ENCODE measurements at regions not wholly inside any gene's neighbourhood (a gene's known extent, or its start where the extent isn't known, plus 50 kb on each side); places are given as distances from the start of the nearest gene placed in this dataset.

DNA sequence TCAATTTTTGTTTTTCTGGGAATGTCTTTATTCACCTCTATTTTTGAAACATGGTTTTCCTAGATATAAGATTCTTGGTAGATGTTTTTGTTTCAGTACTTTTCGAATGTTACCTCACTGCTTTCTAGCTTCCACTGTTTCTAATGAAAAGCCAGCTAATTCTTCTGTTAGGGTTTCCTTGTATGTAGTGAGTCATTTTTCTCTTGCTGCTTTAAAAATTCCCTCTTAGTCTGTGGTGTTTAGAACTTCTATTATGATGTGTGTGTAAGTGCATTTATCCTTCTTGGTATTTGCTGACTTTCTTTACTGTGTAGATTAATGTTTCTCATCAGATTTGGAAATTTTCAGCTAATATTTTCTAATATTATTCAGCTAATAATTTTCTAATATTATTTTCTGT, 151.1 kb upstream of the OSTN start:
- intact Hi-C loops (cut with DNase I): no loop called here
- DNase-seq: no peak
- 51 to 79% (median 69%) methylated on average over 1 of the region's 1 CpG for WGBS, 4 donors

GRCh38 chr3:191030929-191031328, 168.1 kb upstream of the OSTN start:
- Histone ChIP-seq H3K27me3 (no peaks in the 10 kb centered on the region), H3K4me1 (replicated peaks in 1 of 2) (no peaks in the 10 kb centered on the region), H3K9me3 (replicated peaks in 1 of 3) (no peaks in the 10 kb centered on the region), H3K27ac (no peak overlapping the region), H3K4me3 (no peak overlapping the region), H3K36me3 (replicated peaks in 1 of 2) (no peaks in the 10 kb centered on the region)
- no peak for TF ChIP-seq POLR2A (IDR thresholded peaks at IDR 0.05)
- TF ChIP-seq, protein P1, sequence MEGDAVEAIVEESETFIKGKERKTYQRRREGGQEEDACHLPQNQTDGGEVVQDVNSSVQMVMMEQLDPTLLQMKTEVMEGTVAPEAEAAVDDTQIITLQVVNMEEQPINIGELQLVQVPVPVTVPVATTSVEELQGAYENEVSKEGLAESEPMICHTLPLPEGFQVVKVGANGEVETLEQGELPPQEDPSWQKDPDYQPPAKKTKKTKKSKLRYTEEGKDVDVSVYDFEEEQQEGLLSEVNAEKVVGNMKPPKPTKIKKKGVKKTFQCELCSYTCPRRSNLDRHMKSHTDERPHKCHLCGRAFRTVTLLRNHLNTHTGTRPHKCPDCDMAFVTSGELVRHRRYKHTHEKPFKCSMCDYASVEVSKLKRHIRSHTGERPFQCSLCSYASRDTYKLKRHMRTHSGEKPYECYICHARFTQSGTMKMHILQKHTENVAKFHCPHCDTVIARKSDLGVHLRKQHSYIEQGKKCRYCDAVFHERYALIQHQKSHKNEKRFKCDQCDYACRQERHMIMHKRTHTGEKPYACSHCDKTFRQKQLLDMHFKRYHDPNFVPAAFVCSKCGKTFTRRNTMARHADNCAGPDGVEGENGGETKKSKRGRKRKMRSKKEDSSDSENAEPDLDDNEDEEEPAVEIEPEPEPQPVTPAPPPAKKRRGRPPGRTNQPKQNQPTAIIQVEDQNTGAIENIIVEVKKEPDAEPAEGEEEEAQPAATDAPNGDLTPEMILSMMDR (IDR thresholded peaks at IDR 0.05): no peak
- no peak for DNase-seq
- intact Hi-C loops (cut with DNase I): no loop called here
- WGBS, 4 donors: 70 to 79% (median 75%) methylated on average over 2 of the region's 2 CpGs

More for the DNA sequence above, 151.1 kb upstream of the OSTN start:
- H3K27ac ChIP-seq: no peak overlapping the region
- no peaks in the 10 kb centered on the region for H3K9me3 ChIP-seq (replicated peaks in 1 of 3)
- no peaks in the 10 kb centered on the region for H3K4me1 ChIP-seq (replicated peaks in 1 of 2)
- no peak overlapping the region for H3K4me3 ChIP-seq
- no peaks in the 10 kb centered on the region for H3K27me3 ChIP-seq
- TF ChIP-seq, protein P1 (IDR thresholded peaks at IDR 0.05): no peak
- no peak for TF ChIP-seq POLR2A (IDR thresholded peaks at IDR 0.05)
- H3K36me3 ChIP-seq (replicated peaks in 1 of 2): no peaks in the 10 kb centered on the region

DNA sequence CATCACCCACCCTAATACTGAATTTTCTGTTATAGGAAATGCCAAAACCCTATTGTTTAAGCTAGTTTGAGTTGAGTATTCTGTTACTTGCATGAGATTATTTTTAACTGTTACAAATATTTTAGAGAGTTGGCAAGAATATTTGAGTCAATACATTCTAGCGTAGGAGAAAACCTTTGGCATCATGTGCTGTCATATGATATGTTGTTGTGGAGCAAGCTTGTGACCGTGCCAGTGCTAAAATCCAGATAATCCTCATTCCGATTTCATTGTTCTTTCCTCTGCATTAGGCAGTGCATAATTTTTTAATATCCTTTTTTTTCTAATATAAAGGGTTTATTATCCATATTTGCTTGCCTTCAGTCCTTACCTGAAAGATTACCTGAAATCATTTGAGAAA, 168.0 kb upstream of the GMNC start:
- TF ChIP-seq, protein P1 (IDR thresholded peaks at IDR 0.05): no peak
- no peak for TF ChIP-seq POLR2A (IDR thresholded peaks at IDR 0.05)
- H3K27ac ChIP-seq: no peak overlapping the region
- no peak overlapping the region for H3K4me3 ChIP-seq
- no peaks in the 10 kb centered on the region for H3K9me3 ChIP-seq (replicated peaks in 1 of 3)
- H3K27me3 ChIP-seq: no peaks in the 10 kb centered on the region
- H3K36me3 ChIP-seq (replicated peaks in 1 of 2): no peaks in the 10 kb centered on the region
- H3K4me1 ChIP-seq (replicated peaks in 1 of 2): no peaks in the 10 kb centered on the region
- WGBS, 4 donors: 77 to 80% (median 79%) methylated on average over 3 of the region's 3 CpGs
- intact Hi-C loops (cut with DNase I): no loop called here
- DNase-seq: no peak

GRCh38 chr3:191026746-191027145, 164.3 kb upstream of the GMNC start:
- H3K36me3 ChIP-seq (replicated peaks in 1 of 2): no peaks in the 10 kb centered on the region
- intact Hi-C loops (cut with DNase I): no loop called here

More at GRCh38 chr3:191026746-191027145, 164.3 kb upstream of the GMNC start:
- Histone ChIP-seq H3K4me3 (no peak overlapping the region), H3K27ac (no peak overlapping the region), H3K4me1 (replicated peaks in 1 of 2) (no peaks in the 10 kb centered on the region), H3K9me3 (replicated peaks in 1 of 3) (no peaks in the 10 kb centered on the region), H3K27me3 (no peaks in the 10 kb centered on the region)
- WGBS, 4 donors: 50 to 82% (median 73%) methylated on average over 1 of the region's 1 CpG
- TF ChIP-seq, protein P1 (IDR thresholded peaks at IDR 0.05): no peak
- no peak for TF ChIP-seq POLR2A (IDR thresholded peaks at IDR 0.05)
- no peak for DNase-seq
